ENCODE measurements at regions not wholly inside any gene's neighbourhood (a gene's known extent, or its start where the extent isn't known, plus 50 kb on each side); places are given as distances from the start of the nearest gene placed in this dataset.
"Not testable (repeated sequence)": the region's sequence is repeated elsewhere in the genome, so short reads cannot be mapped to it uniquely, and the experiment has no call there.

- intact Hi-C loops (cut with micrococcal nuclease), result no loop called here
These were observed 170.4 kb downstream of the PTPRC start for GRCh38 chr1:198809247-198809646.

- intact Hi-C loops (cut with micrococcal nuclease), result no loop called here
These were observed 172.6 kb downstream of the PTPRC start for GRCh38 chr1:198811449-198811848.

GRCh38 chr1:198823626-198824025, 184.8 kb downstream of the PTPRC start:
- intact Hi-C loops (cut with micrococcal nuclease), result no loop called here

- intact Hi-C loops (cut with micrococcal nuclease), result no loop called here
These were observed 186.4 kb downstream of the PTPRC start for GRCh38 chr1:198825254-198825653.

- intact Hi-C loops (cut with micrococcal nuclease), result no loop called here
These were observed 190.5 kb downstream of the PTPRC start for GRCh38 chr1:198829356-198829755.

DNA sequence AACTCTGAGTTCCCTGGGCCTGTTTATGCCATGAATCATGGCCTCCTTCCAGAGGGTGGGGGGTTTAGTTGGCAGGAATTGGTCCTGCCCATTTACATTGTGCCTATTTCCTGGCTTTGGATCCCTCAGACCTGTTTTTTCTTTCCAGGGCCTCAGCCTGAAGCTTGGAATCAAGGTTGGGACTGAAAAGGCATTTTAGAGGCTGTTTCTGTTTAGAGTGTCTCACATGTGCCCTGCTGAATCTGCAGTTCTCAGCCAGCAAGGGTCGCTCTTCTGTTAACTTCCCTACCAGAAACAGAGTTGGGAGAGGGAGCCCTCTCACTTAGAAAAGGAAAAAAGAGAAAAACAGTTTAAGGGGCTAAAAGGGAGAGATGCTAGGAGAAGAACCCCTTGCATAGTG, 191.1 kb downstream of the PTPRC start:
- intact Hi-C loops (cut with micrococcal nuclease), result no loop called here

DNA sequence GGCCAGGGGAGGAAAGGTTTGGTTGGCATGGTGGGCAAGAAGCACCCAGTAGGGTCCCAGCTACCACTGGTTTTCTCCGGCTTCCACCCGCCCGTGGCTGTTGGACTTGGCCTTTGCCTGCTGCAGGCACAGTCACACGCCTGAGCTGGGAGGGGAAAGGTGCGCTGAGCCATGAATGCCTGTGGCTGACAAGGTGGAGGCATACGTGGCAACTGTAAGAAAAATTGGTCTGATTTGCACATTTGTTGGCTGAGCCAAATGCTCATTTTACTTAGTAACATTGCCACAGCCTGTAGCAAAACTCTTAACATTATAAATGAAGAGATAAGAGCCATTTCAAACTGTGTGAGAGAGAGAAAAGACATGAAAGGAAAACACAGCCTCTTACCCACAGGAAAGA, 191.6 kb downstream of the PTPRC start:
- intact Hi-C loops (cut with micrococcal nuclease), result no loop called here

- intact Hi-C loops (cut with micrococcal nuclease), result no loop called here
These were observed 195.1 kb downstream of the PTPRC start for GRCh38 chr1:198833706-198834503.

GRCh38 chr1:198837278-198838021, 198.6 kb downstream of the PTPRC start:
- intact Hi-C loops (cut with micrococcal nuclease), result no loop called here

DNA sequence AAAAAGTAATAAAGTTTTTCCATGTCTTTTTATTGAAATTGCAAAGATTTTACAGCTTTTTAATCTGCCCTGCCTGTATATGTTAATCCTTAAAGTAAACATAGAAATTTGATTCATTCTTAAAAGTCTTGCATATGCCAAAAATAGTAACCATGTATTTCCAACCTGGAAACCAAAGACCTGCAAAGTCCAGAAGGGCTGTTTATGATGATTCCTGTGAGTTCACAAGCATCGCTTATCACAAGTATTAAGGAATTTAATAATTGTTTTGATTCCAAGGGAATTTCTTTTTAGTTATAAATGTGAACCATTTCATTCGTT, 199.1 kb downstream of the PTPRC start:
- intact Hi-C loops (cut with micrococcal nuclease), result no loop called here

- intact Hi-C loops (cut with micrococcal nuclease), result no loop called here
These were observed 202.6 kb downstream of the PTPRC start for GRCh38 chr1:198841477-198841876.

- intact Hi-C loops (cut with micrococcal nuclease), result no loop called here
These were observed 203.8 kb downstream of the PTPRC start for GRCh38 chr1:198842686-198843085.

DNA sequence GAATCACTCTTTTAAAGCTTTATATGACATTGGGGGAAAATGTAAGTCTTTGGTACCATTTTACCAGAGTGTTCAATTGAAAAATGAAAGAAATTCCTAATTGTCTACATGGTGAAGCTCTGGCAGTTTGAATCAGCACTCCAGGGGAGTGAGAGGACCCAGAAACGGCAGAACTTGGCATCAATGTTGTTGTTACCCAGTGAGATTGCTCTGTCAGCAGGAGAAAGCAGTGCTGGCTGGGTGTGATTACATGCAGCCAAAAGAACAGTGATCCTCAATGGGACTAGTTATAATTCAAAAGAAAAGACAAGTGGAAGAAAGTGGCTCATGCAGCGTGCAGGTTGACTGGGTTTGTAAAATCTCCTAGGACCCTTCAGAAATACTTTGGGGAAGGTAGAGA, 206.4 kb downstream of the PTPRC start:
- intact Hi-C loops (cut with micrococcal nuclease), result no loop called here

GRCh38 chr1:198845851-198846250, 207.0 kb downstream of the PTPRC start:
- intact Hi-C loops (cut with micrococcal nuclease), result no loop called here

- intact Hi-C loops (cut with micrococcal nuclease), result no loop called here
These were observed 207.7 kb downstream of the PTPRC start for GRCh38 chr1:198846556-198846955.

GRCh38 chr1:198848206-198848605, 209.4 kb downstream of the PTPRC start:
- intact Hi-C loops (cut with micrococcal nuclease), result no loop called here

GRCh38 chr1:198848649-198849048, 209.8 kb downstream of the PTPRC start:
- intact Hi-C loops (cut with micrococcal nuclease), result no loop called here

- intact Hi-C loops (cut with micrococcal nuclease), result no loop called here
These were observed 210.3 kb downstream of the PTPRC start for GRCh38 chr1:198849093-198849492.

GRCh38 chr1:198850196-198850595, 211.4 kb downstream of the PTPRC start:
- intact Hi-C loops (cut with micrococcal nuclease), result no loop called here

DNA sequence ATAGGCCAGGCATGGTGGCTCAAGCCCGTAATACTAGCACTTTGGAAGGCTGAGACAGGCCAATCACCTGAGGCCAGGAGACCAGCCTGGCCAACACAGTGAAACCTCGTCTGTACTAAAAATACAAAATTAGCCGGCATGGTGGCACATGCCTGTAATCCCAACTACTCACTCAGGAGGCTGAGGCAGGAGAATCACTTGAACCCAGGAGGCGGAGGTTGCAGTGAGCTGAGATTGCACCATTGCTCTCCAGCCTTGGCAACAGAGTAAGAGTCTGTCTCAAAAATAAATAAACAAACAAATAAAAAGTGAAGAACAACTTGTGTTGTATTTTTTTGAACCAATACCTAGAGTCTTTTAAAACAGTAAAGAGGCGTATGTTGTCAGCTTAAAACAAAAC, 212.1 kb downstream of the PTPRC start:
- intact Hi-C loops (cut with micrococcal nuclease), result not testable (repeated sequence)

DNA sequence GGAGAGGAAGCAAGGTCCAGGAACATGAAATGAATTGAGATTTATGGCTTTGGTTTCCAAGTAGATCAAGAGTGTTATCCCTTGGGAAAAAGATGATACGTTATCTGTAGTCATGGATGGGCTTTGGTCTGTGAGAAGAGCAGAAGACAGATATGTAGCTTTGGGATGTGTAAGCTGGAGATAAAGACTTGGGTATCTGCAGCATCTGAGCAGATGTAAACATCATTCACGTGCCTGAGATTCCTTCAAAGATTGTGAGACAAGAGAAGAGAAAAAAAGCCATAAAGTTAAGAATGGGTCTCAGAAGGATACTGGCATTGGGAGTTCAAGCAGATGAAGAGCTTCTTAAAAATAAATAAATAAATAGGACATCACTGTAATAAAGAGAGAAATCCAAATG, 217.8 kb downstream of the PTPRC start:
- intact Hi-C loops (cut with micrococcal nuclease), result no loop called here

GRCh38 chr1:198858033-198858432, 219.2 kb downstream of the PTPRC start:
- intact Hi-C loops (cut with micrococcal nuclease), result no loop called here

- intact Hi-C loops (cut with micrococcal nuclease), result no loop called here
These were observed 221.5 kb downstream of the PTPRC start for GRCh38 chr1:198860371-198860770.
